ENCODE measurements at regions not wholly inside any gene's neighbourhood (a gene's known extent, or its start where the extent isn't known, plus 50 kb on each side); places are given as distances from the start of the nearest gene placed in this dataset.

- TF ChIP-seq CTCF (IDR thresholded peaks at IDR 0.05): no peak
- no peak for TF ChIP-seq POLR2A (IDR thresholded peaks at IDR 0.05)
Observed at GRCh38 chr3:71854706-71855105, 69.8 kb upstream of the PROK2 start.
